MM.1S (cell line): ENCODE measurements at regions not wholly inside any gene's neighbourhood (a gene's known extent, or its start where the extent isn't known, plus 50 kb on each side); places are given as distances from the start of the nearest gene placed in this dataset.

ENCODE experiments used
- EZH2 ChIP-seq: fragments of 300-600 bp; sonication (generic); optimal IDR thresholded peaks from 2 replicates; pipeline ENCODE3; 2017; ENCODE audit warnings: low read depth, mild to moderate bottlenecking, antibody characterized with exemption, low read length, mixed read lengths
- TF ChIP-seq, protein P1 (sequence below): fragments of 300-600 bp; sonication (generic); IDR thresholded peaks from 2 replicates; pipeline ENCODE4 v1.5.1; 2016; ENCODE audit warnings: antibody characterized with exemption, low read length, mixed read lengths

DNA sequence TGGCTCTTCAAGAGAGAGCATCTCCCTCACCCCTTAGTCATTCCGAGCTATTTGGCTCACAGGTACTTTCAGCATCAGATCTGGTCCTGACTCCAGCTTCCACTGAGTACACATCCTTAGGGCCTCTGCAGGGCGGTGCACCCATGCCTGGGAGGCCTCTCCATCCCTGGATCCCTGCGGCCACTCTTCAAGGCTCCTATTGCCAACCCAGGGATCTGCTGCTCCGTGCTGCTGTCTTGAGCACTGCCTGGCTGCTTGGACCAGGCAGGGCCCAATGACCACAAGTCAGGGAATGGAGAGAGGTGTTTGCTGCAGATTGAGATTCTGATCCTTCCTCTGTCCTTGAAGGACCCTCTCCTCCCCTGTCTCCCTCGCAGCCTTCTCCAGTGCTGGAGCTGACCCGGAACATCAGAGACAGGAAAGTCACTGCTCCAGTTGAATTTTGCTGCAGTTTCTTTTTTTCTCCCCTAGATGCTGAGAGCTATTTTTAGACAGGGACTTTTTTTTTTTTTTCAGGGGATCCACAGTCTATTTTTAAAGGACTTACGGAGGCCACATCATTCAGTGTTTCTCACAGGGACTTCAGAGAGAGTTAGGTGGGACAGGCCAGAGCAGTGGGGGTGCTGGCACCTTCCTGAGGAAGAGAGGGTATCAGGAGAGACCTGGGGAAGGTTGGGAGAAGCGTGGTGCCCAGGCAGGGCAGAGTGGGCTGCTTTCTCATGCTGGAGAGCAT lies 50.1 kb upstream of the KCNA1 start:
- TF ChIP-seq, protein P1, sequence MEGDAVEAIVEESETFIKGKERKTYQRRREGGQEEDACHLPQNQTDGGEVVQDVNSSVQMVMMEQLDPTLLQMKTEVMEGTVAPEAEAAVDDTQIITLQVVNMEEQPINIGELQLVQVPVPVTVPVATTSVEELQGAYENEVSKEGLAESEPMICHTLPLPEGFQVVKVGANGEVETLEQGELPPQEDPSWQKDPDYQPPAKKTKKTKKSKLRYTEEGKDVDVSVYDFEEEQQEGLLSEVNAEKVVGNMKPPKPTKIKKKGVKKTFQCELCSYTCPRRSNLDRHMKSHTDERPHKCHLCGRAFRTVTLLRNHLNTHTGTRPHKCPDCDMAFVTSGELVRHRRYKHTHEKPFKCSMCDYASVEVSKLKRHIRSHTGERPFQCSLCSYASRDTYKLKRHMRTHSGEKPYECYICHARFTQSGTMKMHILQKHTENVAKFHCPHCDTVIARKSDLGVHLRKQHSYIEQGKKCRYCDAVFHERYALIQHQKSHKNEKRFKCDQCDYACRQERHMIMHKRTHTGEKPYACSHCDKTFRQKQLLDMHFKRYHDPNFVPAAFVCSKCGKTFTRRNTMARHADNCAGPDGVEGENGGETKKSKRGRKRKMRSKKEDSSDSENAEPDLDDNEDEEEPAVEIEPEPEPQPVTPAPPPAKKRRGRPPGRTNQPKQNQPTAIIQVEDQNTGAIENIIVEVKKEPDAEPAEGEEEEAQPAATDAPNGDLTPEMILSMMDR, result no peak
- TF ChIP-seq EZH2, result no peak
